OCI-LY7 (cell line): ENCODE measurements at regions not wholly inside any gene's neighbourhood (a gene's known extent, or its start where the extent isn't known, plus 50 kb on each side); places are given as distances from the start of the nearest gene placed in this dataset.
"Not testable (repeated sequence)": the region's sequence is repeated elsewhere in the genome, so short reads cannot be mapped to it uniquely, and the experiment has no call there.

Source experiments
- BruUV-seq: library from RNA; stranded (reverse); fragments of 400-500 nt; replicated peaks from 2 replicates; lab custom pipeline; 2021; lab: Mats Ljungman, UMichigan
- CTCF ChIA-PET: fragments of 300-600 bp; sonication (Branson Sonifier 250); formaldehyde crosslinking; loops from one replicate; lab custom pipeline; 2022; ENCODE audit warnings: antibody characterized with exemption; ENCODE audit not compliant: unreplicated experiment; lab: Charles Lee
- POLR2A ChIA-PET: fragments of 300-600 bp; sonication (Branson Sonifier 250); formaldehyde crosslinking; loops from one replicate; lab custom pipeline; 2022; ENCODE audit warnings: antibody characterized with exemption; lab: Charles Lee
- DNase-seq: peaks from one replicate; pipeline ENCODE4 v3.0.0-alpha.2; 2015; ENCODE audit warnings: low spot score
- H2AFZ ChIP-seq: fragments of 200-600 bp; sonication (generic), shearing (Covaris generic); 2 replicates; pipeline ENCODE4 v1.6.1; 2014; ENCODE audit warnings: mild to moderate bottlenecking, antibody characterized with exemption, low read length, moderate library complexity
- H3K27ac ChIP-seq: fragments of 200-600 bp; sonication (generic); 2 replicates; pipeline ENCODE4 v1.5.1; 2014; ENCODE audit warnings: mixed run types, low read depth, mild to moderate bottlenecking, moderate library complexity, low read length, inconsistent platforms; ENCODE audit not compliant: poor library complexity, severe bottlenecking
- H3K36me3 ChIP-seq: fragments of 200-600 bp; sonication (generic); 2 replicates; pipeline ENCODE4 v1.6.1; 2014; ENCODE audit warnings: mild to moderate bottlenecking, antibody characterized with exemption, low read length, moderate library complexity, mixed read lengths; ENCODE audit not compliant: insufficient read depth
- H3K4me1 ChIP-seq: fragments of 200-600 bp; sonication (generic); 2 replicates; pipeline ENCODE4 v1.5.1; 2014; ENCODE audit warnings: mild to moderate bottlenecking, low read length; ENCODE audit not compliant: insufficient read depth, poor library complexity, severe bottlenecking
- H3K4me2 ChIP-seq: fragments of 200-600 bp; sonication (generic); 2 replicates; pipeline ENCODE4 v1.6.1; 2014; ENCODE audit warnings: mild to moderate bottlenecking, low read length
- H3K4me3 ChIP-seq: fragments of 200-600 bp; sonication (generic); 2 replicates; pipeline ENCODE4 v1.5.1; 2014; ENCODE audit warnings: mild to moderate bottlenecking, low read depth, low read length; ENCODE audit not compliant: poor library complexity, severe bottlenecking
- H3K79me2 ChIP-seq: fragments of 200-600 bp; sonication (generic); 2 replicates; pipeline ENCODE4 v1.6.1; 2016; ENCODE audit warnings: low read depth, mild to moderate bottlenecking, low read length, moderate library complexity, mixed read lengths; ENCODE audit not compliant: insufficient read depth
- H3K9me2 ChIP-seq: fragments of 200-600 bp; sonication (generic); 2 replicates; pipeline ENCODE4 v1.6.1; 2016; ENCODE audit warnings: mild to moderate bottlenecking, low read length, mixed read lengths; ENCODE audit not compliant: insufficient read depth
- H3K9me3 ChIP-seq: fragments of 200-600 bp; sonication (generic); 2 replicates; pipeline ENCODE4 v1.6.1; 2014; ENCODE audit warnings: mild to moderate bottlenecking, mixed run types, low read length, mixed read lengths
- H4K20me1 ChIP-seq: fragments of 200-600 bp; sonication (generic); 2 replicates; pipeline ENCODE4 v1.6.1; 2014; ENCODE audit warnings: mild to moderate bottlenecking, antibody characterized with exemption, low read length, moderate library complexity, mixed read lengths; ENCODE audit not compliant: insufficient read depth
- CTCF ChIP-seq: fragments of 200-600 bp; sonication (generic); conservative IDR thresholded peaks from 2 replicates; pipeline ENCODE4 v1.5.1; 2014; ENCODE audit warnings: mild to moderate bottlenecking, antibody characterized with exemption, low read length, moderate library complexity, mixed read lengths
- EZH2phosphoT487 ChIP-seq: fragments of 200-600 bp; sonication (generic); IDR thresholded peaks from 2 replicates; pipeline ENCODE4 v1.6.1; 2018; ENCODE audit warnings: low read depth, borderline replicate concordance, mild to moderate bottlenecking, mixed run types, antibody characterized with exemption, low read length, moderate library complexity, mixed read lengths
- intact Hi-C: fragments of 100-400 bp; cut with micrococcal nuclease; formaldehyde crosslinking; loops from one replicate; pipeline ENCODE4 v1.10.0; 2022; ENCODE audit not compliant: unreplicated experiment

DNA sequence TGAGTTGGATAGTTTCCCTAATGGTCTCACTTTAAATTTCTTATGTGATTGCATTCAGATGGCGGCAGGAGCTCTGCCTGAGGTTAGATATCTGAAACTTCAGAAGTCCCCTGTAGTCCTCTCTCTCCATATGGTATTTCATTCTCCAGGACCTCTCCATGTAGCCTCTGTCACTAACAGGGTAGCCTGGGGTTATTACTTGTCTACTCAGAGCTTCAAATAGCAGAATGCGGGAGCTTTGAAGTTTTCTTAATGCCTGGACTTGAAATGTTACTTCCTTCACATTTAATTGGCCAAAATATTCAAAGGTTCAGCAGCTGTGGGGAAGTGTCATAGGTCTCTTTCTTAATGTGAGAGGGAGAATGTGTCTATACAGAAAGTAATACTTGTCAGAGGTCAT, 1370.4 kb downstream of the GRIK2 start:
- intact Hi-C loops = no loop called here
- no peak overlapping the region for H3K27ac ChIP-seq
- H3K4me3 ChIP-seq = no peak overlapping the region
- H2AFZ ChIP-seq = no peak overlapping the region
- no peaks in the 10 kb centered on the region for H3K9me2 ChIP-seq
- H3K79me2 ChIP-seq = no peaks in the 10 kb centered on the region
- TF ChIP-seq CTCF (no peak), EZH2phosphoT487 (no peak)
- ChIA-PET POLR2A (no interaction called here), CTCF (no interaction called here)
- H4K20me1 ChIP-seq = no peaks in the 10 kb centered on the region
- BruUV-seq = no TSS peak
- no peaks in the 10 kb centered on the region for H3K36me3 ChIP-seq
- no peaks in the 10 kb centered on the region for H3K4me1 ChIP-seq
- H3K9me3 ChIP-seq = no peaks in the 10 kb centered on the region
- H3K4me2 ChIP-seq = no peak overlapping the region
- no peak for DNase-seq

DNA sequence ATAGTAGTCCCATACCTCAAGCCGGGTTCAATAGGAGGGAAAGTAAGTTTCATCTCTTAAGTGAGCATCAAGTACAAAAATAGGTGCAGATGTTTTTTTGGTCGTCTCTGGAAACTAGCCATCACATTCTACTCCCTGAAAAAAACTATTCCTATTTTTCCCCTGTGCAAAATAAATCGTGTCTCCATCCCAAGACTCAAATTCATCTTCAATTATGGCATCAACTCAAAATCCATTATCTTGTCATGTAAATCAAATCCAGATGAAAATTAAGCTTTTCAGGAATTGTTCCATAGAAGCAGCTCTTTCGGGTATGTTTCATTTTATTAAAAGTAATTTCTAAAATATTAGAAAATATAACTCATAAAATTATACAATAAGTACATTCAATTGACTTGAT, 1368.4 kb downstream of the GRIK2 start:
- intact Hi-C loops = no loop called here
- no peak for DNase-seq
- H3K36me3 ChIP-seq = no peaks in the 10 kb centered on the region
- H3K27ac ChIP-seq = no peak overlapping the region
- no peaks in the 10 kb centered on the region for H4K20me1 ChIP-seq
- CTCF ChIA-PET = no interaction called here
- BruUV-seq = no TSS peak
- no peaks in the 10 kb centered on the region for H3K79me2 ChIP-seq
- no peak overlapping the region for H2AFZ ChIP-seq
- no peak overlapping the region for H3K4me3 ChIP-seq
- TF ChIP-seq EZH2phosphoT487 = no peak
- no peak for TF ChIP-seq CTCF
- H3K4me2 ChIP-seq = no peak overlapping the region
- H3K9me2 ChIP-seq = no peaks in the 10 kb centered on the region
- no peaks in the 10 kb centered on the region for H3K9me3 ChIP-seq
- POLR2A ChIA-PET = no interaction called here
- H3K4me1 ChIP-seq = no peaks in the 10 kb centered on the region

GRCh38 chr6:102759415-102759814, 1365.9 kb downstream of the GRIK2 start:
- no peak overlapping the region for H3K4me3 ChIP-seq
- intact Hi-C loops = no loop called here
- no peaks in the 10 kb centered on the region for H4K20me1 ChIP-seq
- ChIA-PET POLR2A (interaction anchor here (0.9 kb wide), 1 partner anchor 13 kb away, joined by 3 read pairs; no protein-coding TSS in a partner anchor), CTCF (no interaction called here)
- no peak overlapping the region for H3K4me2 ChIP-seq
- no peaks in the 10 kb centered on the region for H3K79me2 ChIP-seq
- no TSS peak for BruUV-seq
- no peaks in the 10 kb centered on the region for H3K9me2 ChIP-seq
- no peaks in the 10 kb centered on the region for H3K9me3 ChIP-seq
- TF ChIP-seq EZH2phosphoT487 (no peak), CTCF (no peak)
- H2AFZ ChIP-seq = no peak overlapping the region
- H3K27ac ChIP-seq = no peak overlapping the region
- DNase-seq = no peak
- no peaks in the 10 kb centered on the region for H3K36me3 ChIP-seq
- no peaks in the 10 kb centered on the region for H3K4me1 ChIP-seq

DNA sequence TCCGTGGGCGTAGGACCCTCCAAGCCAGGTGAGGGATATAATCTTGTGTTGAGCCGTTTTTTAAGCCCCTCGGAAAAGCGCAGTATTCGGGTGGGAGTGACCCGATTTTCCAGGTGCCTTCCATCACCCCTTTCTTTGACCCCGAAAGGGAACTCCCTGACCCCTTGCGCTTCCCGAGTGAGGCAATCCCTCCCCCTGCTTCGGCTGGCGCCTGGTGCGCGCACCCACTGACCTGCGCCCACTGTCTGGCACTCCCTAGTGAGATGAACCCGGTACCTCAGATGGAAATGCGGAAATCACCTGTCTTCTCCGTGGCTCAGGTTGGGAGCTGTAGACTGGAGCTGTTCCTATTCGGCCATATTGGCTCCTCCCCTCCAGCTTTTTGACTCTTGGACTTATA, 1365.0 kb downstream of the GRIK2 start:
- H3K4me2 ChIP-seq, BruUV-seq, DNase-seq, H3K36me3 ChIP-seq, H3K4me1 ChIP-seq, H3K9me2 ChIP-seq, H3K79me2 ChIP-seq, intact Hi-C loops, CTCF ChIA-PET, H2AFZ ChIP-seq, H3K4me3 ChIP-seq, H4K20me1 ChIP-seq, H3K9me3 ChIP-seq, H3K27ac ChIP-seq: not testable (repeated sequence)
- POLR2A ChIA-PET = interaction anchor here (0.9 kb wide), 1 partner anchor 12 kb away, joined by 3 read pairs; no protein-coding TSS in a partner anchor
